ENCODE measurements at regions not wholly inside any gene's neighbourhood (a gene's known extent, or its start where the extent isn't known, plus 50 kb on each side); places are given as distances from the start of the nearest gene placed in this dataset.

GRCh38 chr11:45477588-45477987 is 187.8 kb downstream of the CHST1 start:
- Histone ChIP-seq H3K9me3 (ENCODE audit: control insufficient read depth, insufficient read depth, low read length) (no peaks in the 10 kb centered on the region), H3K4me1 (ENCODE audit: control insufficient read depth, insufficient read depth, low read length) (no peaks in the 10 kb centered on the region; the same call in 1 of the 2 replicates), H3K27ac (ENCODE audit: low read length) (no peak overlapping the region), H3K4me3 (ENCODE audit: low read length) (no peak overlapping the region), H3K36me3 (ENCODE audit: control insufficient read depth, insufficient read depth, low read length) (no peaks in the 10 kb centered on the region), H3K27me3 (ENCODE audit: control insufficient read depth, insufficient read depth, low read length) (no peaks in the 10 kb centered on the region)
- no CpG with 5 or more reads among the region's 1 CpG for WGBS (ENCODE audit: insufficient coverage, insufficient read length)
- no peak for DNase-seq (ENCODE audit: low read depth, low spot score)

GRCh38 chr11:45476126-45476525 is 189.3 kb downstream of the CHST1 start:
- Histone ChIP-seq H3K9me3 (ENCODE audit: control insufficient read depth, insufficient read depth, low read length) (no peaks in the 10 kb centered on the region), H3K4me3 (ENCODE audit: low read length) (no peak overlapping the region), H3K36me3 (ENCODE audit: control insufficient read depth, insufficient read depth, low read length) (no peaks in the 10 kb centered on the region), H3K4me1 (ENCODE audit: control insufficient read depth, insufficient read depth, low read length) (no peaks in the 10 kb centered on the region; the same call in 1 of the 2 replicates), H3K27ac (ENCODE audit: low read length) (no peak overlapping the region), H3K27me3 (ENCODE audit: control insufficient read depth, insufficient read depth, low read length) (no peaks in the 10 kb centered on the region)
- no peak for DNase-seq (ENCODE audit: low read depth, low spot score)
- no CpG with 5 or more reads among the region's 2 CpGs for WGBS (ENCODE audit: insufficient coverage, insufficient read length)

- Histone ChIP-seq H3K36me3 (ENCODE audit: control insufficient read depth, insufficient read depth, low read length) (no peaks in the 10 kb centered on the region), H3K27me3 (ENCODE audit: control insufficient read depth, insufficient read depth, low read length) (no peaks in the 10 kb centered on the region)
- WGBS (ENCODE audit: insufficient coverage, insufficient read length) = no CpG with 5 or more reads among the region's 2 CpGs
These were observed 189.0 kb upstream of the SYT13 start for GRCh38 chr11:45475173-45475572.

GRCh38 chr11:45473341-45473895 is 187.3 kb upstream of the SYT13 start:
- Histone ChIP-seq H3K4me1 (ENCODE audit: control insufficient read depth, insufficient read depth, low read length) (no peaks in the 10 kb centered on the region; the same call in 1 of the 2 replicates), H3K27ac (ENCODE audit: low read length) (no peak overlapping the region), H3K9me3 (ENCODE audit: control insufficient read depth, insufficient read depth, low read length) (no peaks in the 10 kb centered on the region), H3K36me3 (ENCODE audit: control insufficient read depth, insufficient read depth, low read length) (no peaks in the 10 kb centered on the region), H3K27me3 (ENCODE audit: control insufficient read depth, insufficient read depth, low read length) (no peaks in the 10 kb centered on the region), H3K4me3 (ENCODE audit: low read length) (no peak overlapping the region)
- DNase-seq (ENCODE audit: low read depth, low spot score) = no peak
- no CpG with 5 or more reads among the region's 3 CpGs for WGBS (ENCODE audit: insufficient coverage, insufficient read length)

More at GRCh38 chr11:45475173-45475572, 189.0 kb upstream of the SYT13 start:
- Histone ChIP-seq H3K4me1 (ENCODE audit: control insufficient read depth, insufficient read depth, low read length) (no peaks in the 10 kb centered on the region; the same call in 1 of the 2 replicates), H3K4me3 (ENCODE audit: low read length) (no peak overlapping the region), H3K9me3 (ENCODE audit: control insufficient read depth, insufficient read depth, low read length) (no peaks in the 10 kb centered on the region), H3K27ac (ENCODE audit: low read length) (no peak overlapping the region)
- DNase-seq (ENCODE audit: low read depth, low spot score) = no peak

DNA sequence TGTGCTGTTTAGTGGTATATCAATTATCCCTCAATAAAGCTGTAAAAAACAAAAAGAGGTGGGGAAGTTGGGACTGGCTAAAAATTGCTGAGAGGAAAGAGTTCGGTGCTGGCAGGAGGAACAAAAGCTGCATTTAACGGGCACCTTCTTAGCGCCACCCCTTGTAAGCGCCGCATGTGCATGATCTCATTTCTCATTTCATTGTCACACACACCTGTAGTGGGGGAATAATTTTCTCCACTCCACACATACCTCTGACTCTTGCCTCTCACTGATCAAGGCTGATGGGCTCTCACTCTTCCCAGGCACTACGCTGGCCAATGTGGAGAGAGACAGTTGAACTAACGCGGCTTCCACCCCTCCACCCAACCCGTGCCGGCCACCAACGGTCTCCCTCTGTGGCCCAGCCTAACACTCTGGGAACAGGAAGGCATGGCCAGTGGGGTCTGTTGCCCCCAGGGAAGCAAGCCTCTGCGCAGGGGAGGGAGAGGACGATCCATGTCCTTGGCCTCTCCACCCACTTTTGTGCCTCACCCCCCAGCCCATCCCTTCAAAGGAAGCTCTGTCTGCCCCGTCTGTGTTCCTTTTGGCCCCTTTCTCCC is 186.7 kb upstream of the SYT13 start:
- no CpG with 5 or more reads among the region's 14 CpGs for WGBS (ENCODE audit: insufficient coverage, insufficient read length)
- H3K9me3 ChIP-seq (ENCODE audit: control insufficient read depth, insufficient read depth, low read length) = no peaks in the 10 kb centered on the region
- no peaks in the 10 kb centered on the region; the same call in 1 of the 2 replicates for H3K4me1 ChIP-seq (ENCODE audit: control insufficient read depth, insufficient read depth, low read length)
- no peak for DNase-seq (ENCODE audit: low read depth, low spot score)
- no peaks in the 10 kb centered on the region for H3K36me3 ChIP-seq (ENCODE audit: control insufficient read depth, insufficient read depth, low read length)
- no peak overlapping the region for H3K27ac ChIP-seq (ENCODE audit: low read length)
- H3K4me3 ChIP-seq (ENCODE audit: low read length) = no peak overlapping the region
- no peaks in the 10 kb centered on the region for H3K27me3 ChIP-seq (ENCODE audit: control insufficient read depth, insufficient read depth, low read length)

DNA sequence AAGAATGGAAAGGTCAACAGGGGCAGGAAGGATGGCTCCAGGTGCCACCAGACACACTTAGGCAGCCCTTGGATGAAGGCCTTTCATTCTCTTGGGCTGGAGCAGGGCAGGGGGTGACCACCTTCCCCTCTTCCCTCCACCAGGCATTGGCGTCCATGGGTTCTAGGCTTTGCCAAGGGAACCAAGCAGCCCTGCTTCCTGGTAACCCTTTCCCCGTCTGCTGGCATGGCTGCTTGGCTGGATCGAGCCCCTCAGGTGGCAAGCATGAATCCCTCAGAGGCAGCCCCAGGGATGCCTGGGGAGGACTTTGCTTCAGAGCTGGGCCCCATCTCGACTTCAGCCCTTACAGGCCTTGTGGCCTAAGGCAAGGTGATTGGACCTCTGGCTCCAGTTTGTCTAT is 185.1 kb upstream of the SYT13 start:
- no peak for DNase-seq (ENCODE audit: low read depth, low spot score)
- WGBS (ENCODE audit: insufficient coverage, insufficient read length) = no CpG with 5 or more reads among the region's 4 CpGs
- H3K4me3 ChIP-seq (ENCODE audit: low read length) = no peak overlapping the region
- no peak overlapping the region for H3K27ac ChIP-seq (ENCODE audit: low read length)
- no peaks in the 10 kb centered on the region for H3K36me3 ChIP-seq (ENCODE audit: control insufficient read depth, insufficient read depth, low read length)
- no peaks in the 10 kb centered on the region for H3K27me3 ChIP-seq (ENCODE audit: control insufficient read depth, insufficient read depth, low read length)
- no peaks in the 10 kb centered on the region for H3K9me3 ChIP-seq (ENCODE audit: control insufficient read depth, insufficient read depth, low read length)
- no peaks in the 10 kb centered on the region; the same call in 1 of the 2 replicates for H3K4me1 ChIP-seq (ENCODE audit: control insufficient read depth, insufficient read depth, low read length)

DNA sequence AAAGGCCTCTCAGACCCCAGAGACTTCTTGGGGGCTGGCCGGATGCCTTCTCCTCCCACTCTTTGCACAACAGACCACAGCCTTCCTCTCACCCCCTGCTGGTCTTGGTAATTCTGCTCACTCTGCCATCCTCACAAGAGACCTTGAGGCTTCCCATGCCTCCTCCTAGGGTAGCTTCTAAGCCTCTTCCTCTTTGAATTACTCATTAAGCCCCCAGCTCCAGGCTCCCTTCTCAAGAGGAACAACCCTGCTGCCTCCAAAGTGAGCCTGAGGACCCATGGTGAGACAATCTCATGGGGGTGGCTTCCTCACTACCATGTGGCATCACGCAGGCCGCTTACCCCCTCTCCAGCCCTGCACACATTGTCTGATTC is 184.6 kb upstream of the SYT13 start:
- H3K9me3 ChIP-seq (ENCODE audit: control insufficient read depth, insufficient read depth, low read length) = no peaks in the 10 kb centered on the region
- H3K4me1 ChIP-seq (ENCODE audit: control insufficient read depth, insufficient read depth, low read length) = no peaks in the 10 kb centered on the region; the same call in 1 of the 2 replicates
- H3K36me3 ChIP-seq (ENCODE audit: control insufficient read depth, insufficient read depth, low read length) = no peaks in the 10 kb centered on the region
- no peak overlapping the region for H3K27ac ChIP-seq (ENCODE audit: low read length)
- WGBS (ENCODE audit: insufficient coverage, insufficient read length) = no CpG with 5 or more reads among the region's 3 CpGs
- H3K27me3 ChIP-seq (ENCODE audit: control insufficient read depth, insufficient read depth, low read length) = no peaks in the 10 kb centered on the region
- no peak for DNase-seq (ENCODE audit: low read depth, low spot score)
- no peak overlapping the region for H3K4me3 ChIP-seq (ENCODE audit: low read length)

DNA sequence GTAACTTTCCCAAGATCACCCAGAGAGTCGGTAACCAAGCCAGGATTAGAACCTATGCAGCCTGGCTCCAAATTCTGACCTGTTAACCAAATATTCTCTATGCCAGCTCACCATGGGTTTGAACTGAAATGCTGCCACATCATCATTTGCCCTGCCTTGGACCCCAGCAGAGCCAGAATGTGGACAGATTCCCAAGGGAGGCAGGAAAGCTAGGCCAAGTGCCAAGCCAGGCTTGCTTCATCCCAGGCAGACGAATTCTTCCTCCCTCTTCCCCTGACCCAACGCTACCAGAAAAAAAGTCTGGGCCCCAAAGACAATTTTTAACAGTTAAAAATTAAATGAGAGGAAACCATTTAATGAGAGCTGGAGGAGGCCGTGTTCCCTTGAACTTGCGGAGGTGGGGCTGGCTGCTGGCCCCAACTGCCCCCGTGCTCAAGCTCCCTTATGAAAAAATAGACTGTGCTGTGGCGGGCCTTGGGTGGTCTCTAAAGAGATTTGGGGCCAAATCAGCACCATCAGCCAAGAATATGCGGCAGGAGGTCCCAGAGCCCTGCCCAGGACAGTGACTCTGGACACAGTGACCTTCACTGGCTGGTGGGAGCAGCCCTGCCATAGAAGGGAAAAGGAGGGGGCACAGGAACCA is 184.1 kb upstream of the SYT13 start:
- Histone ChIP-seq H3K4me1 (ENCODE audit: control insufficient read depth, insufficient read depth, low read length) (no peaks in the 10 kb centered on the region; the same call in 1 of the 2 replicates), H3K27ac (ENCODE audit: low read length) (no peak overlapping the region), H3K9me3 (ENCODE audit: control insufficient read depth, insufficient read depth, low read length) (no peaks in the 10 kb centered on the region), H3K27me3 (ENCODE audit: control insufficient read depth, insufficient read depth, low read length) (no peaks in the 10 kb centered on the region), H3K36me3 (ENCODE audit: control insufficient read depth, insufficient read depth, low read length) (no peaks in the 10 kb centered on the region), H3K4me3 (ENCODE audit: low read length) (no peak overlapping the region)
- DNase-seq (ENCODE audit: low read depth, low spot score) = no peak
- WGBS (ENCODE audit: insufficient coverage, insufficient read length) = no CpG with 5 or more reads among the region's 8 CpGs

DNA sequence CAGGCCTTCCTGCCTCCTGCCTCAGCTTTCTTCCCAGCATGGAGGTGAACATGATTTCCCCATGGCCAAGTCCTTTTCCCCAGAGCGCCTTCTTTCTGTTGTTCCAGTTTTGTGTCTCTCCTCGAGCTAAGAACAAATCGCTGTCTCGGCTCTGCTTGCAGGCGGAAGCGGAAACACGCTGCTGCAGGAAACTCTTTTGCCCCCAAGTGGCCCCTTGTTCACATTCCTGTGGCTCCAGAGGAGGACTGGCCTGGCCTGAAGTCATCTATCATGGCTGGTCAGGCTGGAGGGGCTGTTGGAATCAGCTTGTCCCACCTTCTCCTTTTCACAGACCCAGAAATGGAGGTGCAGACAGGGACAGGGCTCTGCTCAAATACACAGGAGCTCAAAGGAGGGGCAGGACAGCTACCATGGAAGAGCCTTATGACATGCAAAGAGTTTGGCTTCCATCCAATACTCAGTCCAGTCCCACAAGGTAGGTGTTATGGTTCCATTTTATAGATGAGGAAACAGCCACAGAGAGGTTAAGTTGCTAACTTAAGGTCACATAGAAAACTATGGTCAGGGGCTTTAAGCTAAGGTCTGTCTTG is 182.2 kb upstream of the SYT13 start:
- Histone ChIP-seq H3K27me3 (ENCODE audit: control insufficient read depth, insufficient read depth, low read length) (no peaks in the 10 kb centered on the region), H3K9me3 (ENCODE audit: control insufficient read depth, insufficient read depth, low read length) (no peaks in the 10 kb centered on the region)

GRCh38 chr11:45463541-45463940 is 177.4 kb upstream of the SYT13 start:
- Histone ChIP-seq H3K4me1 (ENCODE audit: control insufficient read depth, insufficient read depth, low read length) (no peaks in the 10 kb centered on the region), H3K36me3 (ENCODE audit: control insufficient read depth, insufficient read depth, low read length) (no peaks in the 10 kb centered on the region), H3K27me3 (ENCODE audit: control insufficient read depth, insufficient read depth, low read length) (no peaks in the 10 kb centered on the region), H3K9me3 (ENCODE audit: control insufficient read depth, insufficient read depth, low read length) (no peaks in the 10 kb centered on the region), H3K27ac (ENCODE audit: low read length) (no peak overlapping the region), H3K4me3 (ENCODE audit: low read length) (no peak overlapping the region)
- no peak for DNase-seq (ENCODE audit: low read depth, low spot score)
- WGBS (ENCODE audit: insufficient coverage, insufficient read length) = no CpG with 5 or more reads among the region's 4 CpGs

More for the DNA sequence above, 182.2 kb upstream of the SYT13 start:
- no CpG with 5 or more reads among the region's 7 CpGs for WGBS (ENCODE audit: insufficient coverage, insufficient read length)
- DNase-seq (ENCODE audit: low read depth, low spot score) = no peak
- H3K36me3 ChIP-seq (ENCODE audit: control insufficient read depth, insufficient read depth, low read length) = no peaks in the 10 kb centered on the region
- no peaks in the 10 kb centered on the region for H3K4me1 ChIP-seq (ENCODE audit: control insufficient read depth, insufficient read depth, low read length)
- H3K27ac ChIP-seq (ENCODE audit: low read length) = no peak overlapping the region
- H3K4me3 ChIP-seq (ENCODE audit: low read length) = no peak overlapping the region
